ENCODE measurements at regions not wholly inside any gene's neighbourhood (a gene's known extent, or its start where the extent isn't known, plus 50 kb on each side); places are given as distances from the start of the nearest gene placed in this dataset.

DNA sequence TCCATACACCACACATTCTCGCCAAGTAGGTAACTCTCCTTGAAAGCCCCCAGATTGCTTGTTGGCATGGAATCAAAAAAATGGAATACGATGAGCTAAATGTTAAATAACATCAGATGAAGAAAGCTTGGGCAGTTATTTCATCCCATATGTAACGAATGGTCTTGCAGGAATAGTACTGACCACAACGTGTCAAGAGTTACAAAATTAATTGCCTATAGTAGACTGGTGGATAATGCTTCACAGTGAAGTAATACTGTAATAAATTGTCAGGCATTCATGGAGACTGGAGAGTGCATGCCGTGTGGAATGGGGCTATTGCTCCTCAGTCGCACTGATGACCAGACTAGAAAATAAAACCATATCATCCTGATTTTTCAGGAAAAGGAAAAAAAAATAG lies 1628.7 kb downstream of the MAT2B start:
- DNase-seq: no peak

DNA sequence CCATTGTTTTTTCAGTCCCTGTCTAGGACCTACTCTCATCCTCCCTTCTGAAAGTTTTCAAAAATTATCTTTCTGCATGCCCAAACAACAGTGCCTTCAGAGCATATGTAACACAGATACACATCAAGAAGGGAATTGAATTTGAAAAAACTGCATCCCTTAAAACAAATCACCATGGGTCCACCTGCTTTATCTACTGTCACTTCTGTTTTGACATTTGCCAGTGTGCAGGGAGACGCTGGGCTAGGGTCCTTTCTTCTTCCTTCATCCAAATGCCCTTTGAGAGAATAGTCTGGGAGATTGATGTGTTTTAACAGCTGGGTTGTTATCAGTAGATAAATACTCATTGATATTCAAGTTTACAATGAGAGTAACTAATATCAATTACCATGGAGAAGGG lies 1630.1 kb downstream of the MAT2B start:
- DNase-seq: no peak

DNA sequence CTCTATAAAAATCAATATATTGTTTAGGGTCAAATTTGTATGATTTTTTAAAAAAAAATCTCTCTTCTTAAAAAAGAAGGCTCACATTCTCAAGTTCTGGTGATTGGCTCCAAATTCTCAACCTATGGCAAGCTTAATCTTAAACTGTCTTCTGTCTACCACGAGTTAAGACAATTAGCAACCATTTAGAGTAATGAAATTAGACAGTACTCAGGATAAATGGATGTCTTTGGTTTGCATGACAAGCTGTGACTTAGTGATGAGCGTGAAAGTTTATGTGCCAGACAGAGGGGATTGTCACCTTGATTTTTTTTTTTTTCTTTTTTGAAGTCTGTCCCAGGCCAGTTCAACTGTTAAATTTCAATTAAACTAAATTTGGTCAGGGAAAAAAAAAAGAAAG lies 1632.3 kb downstream of the MAT2B start:
- no peak for DNase-seq

DNA sequence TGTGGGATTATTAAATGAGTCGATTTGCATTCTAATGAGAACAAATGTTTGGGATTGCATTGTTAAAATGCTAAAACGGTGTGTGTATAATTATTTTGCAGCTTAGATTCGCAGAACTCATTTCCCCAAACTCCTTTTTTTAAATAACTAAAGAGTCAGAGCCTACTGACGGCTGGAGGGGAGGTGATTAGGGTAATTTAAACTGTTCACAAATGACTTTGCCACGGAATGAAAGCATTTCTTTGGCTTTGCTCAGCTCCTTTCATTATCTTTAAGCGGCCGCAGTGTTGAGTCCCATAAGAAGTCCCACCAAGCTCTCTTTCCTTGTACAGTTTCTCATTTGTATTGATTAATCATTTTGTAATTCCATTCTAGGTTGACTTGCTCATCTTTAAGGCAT lies 1632.8 kb downstream of the MAT2B start:
- DNase-seq: no peak

DNA sequence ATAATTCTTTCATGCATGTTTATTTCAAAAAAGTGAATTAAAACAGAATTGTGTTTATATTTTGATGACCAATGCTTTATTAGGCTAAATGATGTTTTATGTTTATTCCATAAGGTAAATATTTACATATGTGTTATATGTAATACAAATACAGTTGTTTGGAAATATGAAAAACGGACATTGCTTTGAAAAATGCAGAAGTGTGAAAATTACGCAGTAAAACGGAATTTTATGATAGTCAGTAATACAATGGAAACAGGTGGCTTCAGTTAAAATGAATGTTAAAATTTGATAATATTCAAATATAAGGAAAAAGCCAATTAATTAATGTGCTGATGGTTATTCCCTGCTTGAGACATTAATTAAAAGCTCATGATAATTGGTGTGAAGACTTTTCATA lies 1633.8 kb downstream of the MAT2B start:
- no peak for DNase-seq

DNA sequence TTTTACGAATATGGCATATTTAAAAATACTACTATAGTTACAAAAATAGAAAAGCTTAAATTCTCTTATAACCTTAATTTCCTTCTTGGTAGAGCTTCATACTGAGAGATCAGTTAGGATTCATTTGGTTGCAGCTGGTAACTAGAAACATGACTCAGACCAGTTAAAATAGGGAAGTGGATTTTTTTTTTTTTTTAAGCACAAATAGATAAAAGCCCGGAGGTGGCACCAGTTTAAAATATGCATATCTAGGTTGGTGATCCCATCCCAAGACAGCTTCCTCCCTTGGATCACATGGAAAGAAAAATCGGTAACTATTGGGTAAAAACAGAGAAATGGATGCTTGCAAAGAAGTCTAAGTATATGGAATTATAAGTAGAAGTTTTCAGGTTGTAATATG lies 1634.3 kb downstream of the MAT2B start:
- no peak for DNase-seq

DNA sequence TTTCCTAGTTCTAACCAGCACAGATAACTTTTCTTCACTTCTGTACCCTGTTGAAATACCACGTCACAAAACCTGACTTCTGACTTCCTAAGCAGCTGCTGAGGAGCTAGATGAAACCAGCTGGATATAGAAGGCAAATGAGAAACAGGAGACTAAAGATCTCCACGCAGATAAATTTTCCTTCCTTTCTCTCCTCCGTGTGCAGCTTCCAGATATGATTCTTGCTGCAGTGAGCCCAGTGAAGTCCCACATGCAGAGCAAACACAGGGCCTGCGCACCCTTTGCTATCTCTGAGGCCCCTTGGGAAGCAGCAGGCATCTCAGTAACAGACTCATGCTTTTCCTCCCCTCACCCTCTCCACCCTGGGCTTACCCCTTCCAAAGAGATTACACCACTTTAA lies 1638.3 kb downstream of the MAT2B start:
- DNase-seq: no peak

DNA sequence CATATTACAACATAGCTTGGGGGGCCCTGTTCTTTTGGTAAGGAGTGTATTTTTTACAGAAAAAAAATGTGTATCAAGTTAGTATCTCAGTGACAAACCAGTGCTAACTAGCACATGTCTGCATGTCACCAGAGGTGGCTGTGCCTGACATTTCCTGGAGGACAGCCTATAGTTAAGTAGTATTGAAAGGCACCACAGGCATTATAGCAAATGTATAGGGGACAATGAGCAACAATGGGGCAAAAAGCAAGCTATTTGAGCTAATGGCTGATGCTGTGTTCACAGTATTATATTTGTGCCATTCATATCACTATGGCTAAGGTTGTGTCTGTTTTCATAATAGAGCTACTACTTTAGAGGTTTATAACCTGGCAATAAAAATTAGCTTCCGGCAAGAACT lies 1644.0 kb downstream of the MAT2B start:
- DNase-seq: no peak

DNA sequence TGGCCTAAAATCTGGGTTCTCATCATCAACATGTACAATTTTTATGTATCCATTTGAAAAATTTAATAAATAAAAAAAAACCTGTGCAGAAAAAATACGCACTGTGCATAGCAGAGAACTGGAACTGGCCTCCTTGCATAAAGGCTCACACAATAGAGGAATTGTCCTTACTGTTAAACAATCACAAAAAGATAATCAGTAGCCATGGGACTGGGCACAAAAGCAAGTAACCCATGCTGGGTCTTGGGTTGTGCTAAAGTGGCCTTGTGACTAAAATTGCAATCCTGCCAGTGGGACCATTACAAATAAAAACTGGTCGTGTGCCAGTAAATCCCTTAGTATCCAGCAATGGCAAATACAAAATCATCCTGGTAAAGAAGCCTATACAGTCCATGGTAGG lies 1646.6 kb downstream of the MAT2B start:
- no peak for DNase-seq

DNA sequence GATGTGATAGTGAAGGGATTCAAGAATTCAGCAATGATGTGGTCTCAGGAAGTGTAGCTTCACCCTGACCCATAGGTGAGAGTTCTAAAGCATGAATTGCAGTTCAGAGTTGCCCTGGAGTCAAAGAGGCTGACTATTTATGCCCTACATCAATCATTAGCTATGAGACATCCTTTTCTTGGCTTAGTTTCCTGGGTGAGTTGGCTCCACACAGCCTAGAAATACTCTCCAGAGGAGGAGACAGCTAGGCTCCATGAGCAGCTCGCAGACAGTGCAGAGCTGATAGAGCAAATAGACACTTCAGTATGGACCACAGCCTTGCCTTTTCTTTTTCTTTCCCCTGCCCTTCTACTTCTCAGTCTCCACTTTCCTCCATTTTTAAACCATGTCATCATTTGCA lies 1651.8 kb downstream of the MAT2B start:
- DNase-seq: no peak

DNA sequence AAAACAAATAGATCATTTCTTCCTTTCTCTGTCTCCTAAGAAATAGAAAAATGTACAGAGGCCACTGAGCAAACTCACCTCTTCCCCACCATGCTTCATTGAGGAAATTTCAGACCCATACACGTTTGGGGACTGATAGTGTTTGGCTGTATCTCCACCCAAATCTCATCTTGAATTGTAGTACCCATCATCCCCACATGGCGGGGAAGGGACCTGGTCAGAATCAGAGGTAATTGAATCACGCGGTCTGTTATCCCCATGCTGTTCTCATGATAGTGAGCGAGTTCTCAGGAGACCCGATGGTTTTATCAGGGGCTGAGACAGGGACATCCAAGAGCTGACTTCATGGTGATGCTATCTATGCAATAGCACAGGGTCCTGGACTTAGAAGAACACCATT lies 1655.8 kb downstream of the MAT2B start:
- no peak for DNase-seq

DNA sequence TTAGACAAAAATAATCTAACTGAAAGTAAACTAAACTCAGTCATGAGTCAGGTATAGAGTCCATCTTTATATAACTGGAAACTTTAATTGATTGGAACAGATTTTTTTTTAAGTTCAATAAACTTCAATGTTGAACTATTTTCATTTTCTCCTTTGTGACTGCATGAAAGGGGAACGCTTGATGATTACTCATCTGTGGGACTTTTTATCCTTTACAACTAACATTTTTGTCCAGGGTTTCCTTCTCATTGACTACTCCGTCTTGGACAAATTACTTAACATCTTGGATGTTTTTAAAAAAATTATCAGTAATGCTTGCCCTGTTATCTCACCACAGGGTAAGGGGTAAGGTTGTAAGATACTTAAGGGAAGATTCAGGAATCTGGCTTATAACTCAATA lies 1658.4 kb downstream of the MAT2B start:
- no peak for DNase-seq

DNA sequence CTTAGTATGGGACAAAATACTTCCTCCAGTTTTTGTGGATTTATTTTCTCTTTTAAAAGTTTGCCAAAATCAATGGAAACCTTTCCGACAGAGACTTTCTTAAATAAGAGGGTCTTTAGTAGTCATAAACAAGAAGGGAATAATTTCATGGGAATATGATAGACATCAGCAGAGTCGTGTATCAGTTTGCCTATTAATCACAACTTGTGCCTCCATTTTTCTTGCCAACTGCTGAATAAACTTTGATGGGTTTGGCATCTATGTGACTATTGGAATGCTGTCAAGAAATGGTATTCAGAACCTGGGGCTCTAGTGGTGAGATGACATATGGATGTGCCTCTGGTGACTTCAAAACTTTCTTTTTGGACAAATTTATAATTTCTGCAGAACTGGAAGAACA lies 1668.2 kb downstream of the MAT2B start:
- no peak for DNase-seq

DNA sequence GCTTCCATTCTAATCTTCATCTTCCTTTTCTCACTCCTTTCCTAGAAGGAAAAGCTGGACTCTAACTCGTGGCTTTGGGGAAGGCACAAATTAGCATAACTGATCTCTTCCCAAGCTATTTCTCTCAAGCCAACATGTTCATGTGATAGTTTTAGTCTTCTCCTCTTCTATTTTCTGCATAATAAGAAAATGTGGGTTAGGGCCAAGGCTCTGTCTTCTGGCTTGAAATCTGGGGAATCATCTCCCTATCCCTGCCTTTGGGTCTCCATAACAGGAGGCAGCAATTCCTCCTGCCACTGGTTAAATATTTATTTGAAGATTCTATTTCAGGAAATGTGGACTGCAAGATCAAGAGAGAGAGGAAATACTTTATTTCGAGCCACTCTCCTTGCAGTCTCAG lies 1669.6 kb downstream of the MAT2B start:
- DNase-seq: no peak

DNA sequence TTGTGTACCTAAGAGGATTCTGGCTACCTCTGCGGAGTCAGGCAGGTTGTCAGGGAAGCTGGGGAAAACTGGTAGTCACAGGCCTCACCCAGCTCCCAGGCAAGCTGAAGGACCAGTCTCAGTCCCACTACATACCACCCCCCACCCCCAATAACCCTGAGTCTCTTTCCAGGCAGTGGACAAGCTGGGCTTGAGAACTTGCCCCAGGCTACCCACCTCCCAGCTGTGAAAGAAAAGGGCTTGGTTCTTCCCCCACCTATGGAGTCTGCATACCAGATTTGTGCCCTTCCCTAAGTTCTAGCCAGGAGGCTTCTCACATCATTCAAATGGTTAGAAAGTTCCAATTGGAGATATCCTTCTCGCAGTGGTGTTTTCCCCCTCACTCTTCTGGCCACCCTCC lies 1678.8 kb downstream of the MAT2B start:
- no peak for DNase-seq

DNA sequence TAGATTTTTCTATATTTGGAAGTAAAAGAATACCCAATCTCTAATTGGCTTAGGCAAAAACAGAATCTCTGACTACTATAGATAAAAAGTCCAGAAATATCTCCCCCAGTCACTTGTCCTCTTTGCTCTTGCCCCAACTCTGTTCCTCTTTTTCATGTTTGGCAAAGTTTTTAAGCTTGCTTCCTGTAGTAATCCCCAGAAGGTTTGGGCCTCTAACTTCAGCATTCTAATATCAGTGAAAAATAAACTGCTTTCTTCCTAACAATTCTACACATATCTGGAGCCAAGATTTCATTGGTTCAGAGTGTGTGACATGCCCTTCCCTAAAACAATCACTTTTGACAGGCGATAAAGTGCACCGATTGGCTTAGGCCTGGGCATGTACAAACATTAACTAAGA lies 1680.3 kb downstream of the MAT2B start:
- no peak for DNase-seq

DNA sequence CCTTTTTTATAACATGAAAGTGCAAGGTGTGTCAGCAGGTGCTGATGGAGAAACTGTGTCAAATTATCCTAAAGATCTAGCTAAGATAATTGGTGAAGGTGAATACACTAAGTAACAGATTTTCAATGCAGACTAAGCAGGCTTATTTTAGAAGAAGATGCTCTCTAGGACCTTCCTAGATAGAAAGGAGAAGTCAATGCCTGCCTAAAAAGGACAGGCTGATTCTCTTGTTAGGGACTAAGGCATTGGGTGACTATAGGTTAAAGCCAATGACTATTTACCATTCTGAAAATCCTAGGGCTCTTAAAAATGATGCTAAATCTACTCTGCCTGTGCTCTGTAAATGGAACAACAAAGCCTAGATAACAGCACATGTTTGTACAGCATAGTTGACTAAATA lies 1682.4 kb downstream of the MAT2B start:
- DNase-seq: no peak

DNA sequence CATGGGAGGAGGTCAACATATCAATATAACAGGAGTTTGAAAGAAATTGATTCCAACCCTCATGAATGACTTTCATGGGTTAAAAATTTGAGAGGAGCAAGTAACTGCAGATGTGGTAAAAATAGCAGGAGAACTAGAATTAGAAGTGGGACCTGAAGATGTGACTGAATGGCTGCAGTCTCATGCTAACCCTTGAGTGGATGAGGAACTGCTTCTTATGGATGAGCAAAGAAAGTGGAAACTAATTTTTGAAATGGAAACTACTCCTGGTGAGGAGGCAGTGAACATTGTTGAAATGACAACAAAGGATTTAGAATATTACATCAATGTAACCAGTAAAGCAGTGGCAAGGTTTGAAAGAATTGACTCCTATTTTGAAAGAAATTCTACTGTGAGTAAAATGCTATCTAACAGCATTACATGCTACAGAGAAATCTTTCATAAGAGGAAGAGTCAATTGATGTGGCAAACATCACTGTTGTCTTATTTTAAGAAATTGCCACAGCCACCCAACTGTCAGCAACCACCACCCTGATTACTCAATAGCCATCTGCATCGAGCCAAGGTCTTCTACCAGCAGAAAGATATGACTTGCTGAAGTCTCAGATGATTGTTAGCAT lies 1683.2 kb downstream of the MAT2B start:
- no peak for DNase-seq

DNA sequence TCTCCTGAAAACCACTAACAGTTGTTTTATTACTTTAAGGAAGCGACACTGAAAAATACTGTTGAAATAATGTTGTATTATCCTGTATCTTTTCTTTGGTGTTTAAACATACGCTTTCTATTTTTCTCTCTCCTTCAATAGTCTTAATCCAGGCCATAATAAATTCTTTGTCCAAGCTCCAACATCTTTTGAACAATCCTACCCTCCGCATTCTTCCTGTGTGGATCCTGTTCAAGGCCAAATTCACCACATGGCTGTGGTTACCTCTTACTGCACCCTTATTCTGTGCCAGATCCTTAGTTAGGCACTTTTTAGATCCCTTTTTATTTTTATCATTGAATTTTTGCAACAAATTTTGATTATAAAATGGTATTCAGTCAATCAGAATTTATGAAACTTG lies 1691.5 kb downstream of the MAT2B start:
- DNase-seq: no peak

DNA sequence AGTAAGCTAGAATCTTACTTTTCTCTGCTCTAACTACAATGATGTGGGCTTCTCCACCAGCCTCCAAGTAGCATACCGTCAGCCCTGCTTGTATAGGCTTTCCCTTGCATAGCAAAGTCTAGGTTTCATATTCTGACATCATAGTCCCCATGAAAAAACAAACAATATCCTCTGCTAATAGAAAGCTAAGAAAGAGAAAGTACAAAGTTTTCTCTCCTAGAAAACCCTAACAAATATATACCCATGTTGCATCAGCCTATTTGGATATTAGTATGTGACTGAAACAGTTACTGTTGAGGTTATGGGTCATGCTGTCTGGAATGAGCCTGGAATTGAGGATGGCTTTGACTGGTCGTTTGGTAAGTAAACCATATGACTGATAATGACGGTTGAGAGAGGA lies 1696.0 kb downstream of the MAT2B start:
- DNase-seq: no peak

DNA sequence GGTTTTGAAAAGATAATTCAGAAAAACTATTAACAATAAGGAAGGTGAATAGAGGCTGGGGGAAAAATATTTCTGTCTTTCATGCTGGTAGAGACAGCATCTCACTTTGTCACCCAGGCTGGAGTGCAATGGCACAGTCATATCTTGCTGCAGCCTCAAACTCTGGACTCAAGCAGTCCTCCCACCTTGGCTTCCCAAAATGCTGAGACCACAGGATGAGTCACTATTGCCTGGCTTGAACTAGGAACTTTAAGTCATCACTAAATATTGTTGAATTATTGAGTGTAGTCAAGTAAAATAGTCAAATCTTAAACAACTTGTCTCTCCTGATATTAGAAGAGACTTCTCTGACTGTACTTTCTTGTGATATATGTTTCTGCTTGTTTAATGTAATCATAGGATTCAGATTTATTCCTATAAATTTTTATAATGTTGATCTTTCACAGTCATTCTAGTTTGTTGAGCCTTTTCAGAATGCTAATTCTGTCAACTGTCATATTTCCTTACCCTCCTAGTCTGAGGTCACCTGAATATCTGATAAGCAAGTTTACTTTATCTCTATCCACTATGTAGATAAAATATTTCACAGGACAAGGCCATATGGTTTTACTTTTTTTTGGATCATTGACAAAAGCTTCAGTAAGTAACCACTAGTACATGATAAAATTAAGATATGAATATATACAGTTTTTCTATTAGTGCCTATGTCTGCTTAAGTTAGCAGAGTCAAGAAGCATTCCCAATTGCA lies 1696.5 kb downstream of the MAT2B start:
- DNase-seq: no peak

DNA sequence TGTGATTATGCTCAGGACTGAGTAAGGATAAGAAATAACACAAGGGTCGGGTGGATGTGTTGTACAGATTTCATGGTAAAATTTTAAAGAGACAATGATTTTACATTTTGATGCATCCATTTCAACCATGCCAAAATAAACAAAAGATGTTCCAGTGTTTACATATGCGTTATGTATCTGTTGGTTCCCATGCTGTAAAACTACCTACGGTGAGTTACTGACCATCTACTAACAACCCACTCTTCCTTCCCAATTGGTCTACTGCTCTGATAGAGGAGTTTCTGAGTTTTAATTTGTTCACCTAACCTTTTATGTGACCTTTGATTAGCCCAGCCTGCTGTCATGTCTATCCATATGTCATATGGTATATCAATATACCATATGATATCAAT lies 1697.1 kb downstream of the MAT2B start:
- no peak for DNase-seq

DNA sequence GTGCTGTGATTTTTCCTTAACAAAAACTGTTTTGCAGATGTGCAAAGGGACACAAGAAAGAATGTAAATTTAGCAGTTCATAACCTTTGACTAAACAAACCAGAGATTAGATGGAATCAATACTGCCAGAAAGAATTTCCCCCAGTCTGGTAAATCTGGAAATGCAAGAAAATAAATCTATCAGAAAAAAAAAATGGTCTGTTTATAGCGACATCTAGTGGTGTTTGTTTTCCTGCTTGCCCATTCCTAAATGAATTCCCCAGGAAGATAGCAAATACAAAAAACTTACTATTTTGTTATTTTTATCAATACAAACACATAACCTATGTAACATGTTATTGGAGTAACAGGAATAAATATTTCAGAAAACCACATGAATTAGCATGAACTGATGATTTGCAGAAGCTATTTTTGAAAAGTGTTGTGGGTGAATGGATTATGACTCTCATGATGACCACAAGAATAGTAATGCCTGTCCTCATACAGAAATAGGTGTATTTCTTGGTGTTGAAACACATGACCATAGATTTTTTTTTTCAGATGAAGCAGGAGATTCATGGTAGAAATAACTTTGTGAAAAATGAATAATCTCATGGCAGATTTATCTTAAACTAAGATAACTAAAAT lies 1703.8 kb downstream of the MAT2B start:
- DNase-seq: peak; percentile 8

DNA sequence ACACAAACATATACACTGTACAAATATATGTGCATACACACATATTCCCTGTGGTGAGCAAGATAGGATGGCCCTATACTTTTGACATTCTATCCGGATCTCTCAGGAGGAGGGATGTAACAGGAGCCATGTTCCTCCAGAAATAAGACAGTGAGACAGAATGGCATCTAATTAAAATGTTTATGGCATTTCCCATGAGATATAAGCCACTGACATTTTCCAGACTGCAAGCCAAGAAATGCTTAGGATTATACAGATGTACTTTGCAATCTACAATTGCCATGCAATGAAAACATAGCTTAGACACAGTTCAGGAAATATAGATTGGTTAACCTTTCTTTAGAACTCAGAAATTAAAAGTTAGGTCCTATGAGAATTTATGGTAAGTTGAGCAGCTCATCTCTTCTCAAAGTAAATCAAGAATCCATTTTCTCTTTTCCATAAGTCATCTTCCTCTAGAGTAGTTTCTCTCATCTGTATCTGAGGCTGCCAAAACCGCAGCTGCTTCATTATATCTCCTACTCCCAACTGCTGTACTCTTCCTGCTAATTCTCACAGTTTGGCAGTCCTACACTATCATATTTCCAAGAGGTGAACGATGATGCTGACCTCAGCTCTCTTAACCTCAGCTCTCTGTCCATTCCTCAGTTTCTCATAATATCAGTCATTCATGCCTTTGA lies 1719.1 kb downstream of the MAT2B start:
- no peak for DNase-seq
